Neural cell (in vitro differentiated cells): ENCODE measurements at regions not wholly inside any gene's neighbourhood (a gene's known extent, or its start where the extent isn't known, plus 50 kb on each side); places are given as distances from the start of the nearest gene placed in this dataset.

Source experiments
- CTCF ChIP-seq: fragments of 450-650 bp; IDR thresholded peaks from 2 replicates; pipeline ENCODE4 v1.5.1; 2014; ENCODE audit warnings: antibody characterized with exemption, mild to moderate bottlenecking, moderate library complexity; ENCODE audit not compliant: poor library complexity, severe bottlenecking
- EP300 ChIP-seq: fragments of 450-650 bp; conservative IDR thresholded peaks from 2 replicates; pipeline ENCODE4 v1.6.1; 2014; ENCODE audit warnings: antibody characterized with exemption, mild to moderate bottlenecking, moderate library complexity; ENCODE audit not compliant: poor library complexity, severe bottlenecking
- EZH2 ChIP-seq: fragments of 200-600, 300-800 bp; shearing (Covaris generic), sonication (generic); IDR thresholded peaks from 2 replicates; pipeline ENCODE4 v1.6.1; 2014; ENCODE audit warnings: antibody characterized with exemption, low read length, borderline replicate concordance, mild to moderate bottlenecking; ENCODE audit not compliant: insufficient read depth, poor library complexity, severe bottlenecking
- POLR2AphosphoS5 ChIP-seq: IDR thresholded peaks from 2 replicates; pipeline ENCODE4 v1.6.1; 2012
- RAD21 ChIP-seq: fragments of 450-650 bp; conservative IDR thresholded peaks from 2 replicates; pipeline ENCODE4 v1.6.1; 2014; ENCODE audit warnings: antibody characterized with exemption, mild to moderate bottlenecking, moderate library complexity
- REST ChIP-seq: IDR thresholded peaks from 2 replicates; pipeline ENCODE4 v1.6.1; 2012; ENCODE audit warnings: borderline replicate concordance
- SMC3 ChIP-seq: fragments of 450-650 bp; conservative IDR thresholded peaks from 2 replicates; pipeline ENCODE4 v1.6.1; 2014; ENCODE audit warnings: antibody characterized with exemption, mild to moderate bottlenecking, moderate library complexity; ENCODE audit not compliant: poor library complexity
- TAF1 ChIP-seq: IDR thresholded peaks from 2 replicates; pipeline ENCODE4 v1.6.1; 2012; ENCODE audit warnings: low read depth

DNA sequence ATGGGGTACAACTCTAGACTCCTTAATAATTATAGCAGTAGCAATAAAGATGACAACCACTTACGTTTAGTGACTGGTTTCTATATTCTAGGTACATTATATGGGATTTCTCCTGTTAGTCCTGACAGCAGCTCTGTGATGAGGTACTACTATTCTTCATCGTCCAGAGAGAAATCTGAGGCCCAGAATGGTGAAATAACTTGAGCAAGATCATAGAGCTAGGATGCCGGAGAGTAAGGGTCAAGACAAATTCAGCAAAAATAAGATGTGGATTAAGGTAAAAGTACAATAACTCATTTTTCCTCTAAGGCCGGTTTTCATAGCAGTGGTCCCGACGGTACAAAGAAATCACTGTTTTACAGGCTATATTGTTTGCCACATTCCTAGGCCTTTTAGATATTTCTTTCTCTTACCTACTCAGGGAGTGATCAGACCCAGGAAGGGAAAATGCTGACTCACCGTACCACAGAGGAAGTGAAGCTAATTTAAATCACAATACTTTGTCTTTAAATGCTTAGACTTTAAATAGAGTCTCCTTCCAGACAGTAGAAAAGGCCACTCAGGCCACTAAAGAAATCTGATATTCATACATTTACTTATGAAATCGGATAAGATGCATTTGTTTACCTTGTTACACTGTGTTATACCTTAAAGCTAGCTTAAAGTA is 2023.0 kb upstream of the AGA start:
- TF ChIP-seq CTCF, result no peak
- TF ChIP-seq REST, result no peak
- TF ChIP-seq EZH2, result no peak
- TF ChIP-seq POLR2AphosphoS5, result no peak
- no peak for TF ChIP-seq TAF1
- no peak for TF ChIP-seq SMC3
- TF ChIP-seq RAD21, result no peak
- no peak for TF ChIP-seq EP300
